Hepatocyte (in vitro differentiated cells): ENCODE measurements at regions not wholly inside any gene's neighbourhood (a gene's known extent, or its start where the extent isn't known, plus 50 kb on each side); places are given as distances from the start of the nearest gene placed in this dataset.

Experiments
- DNase-seq: peaks from one replicate; pipeline ENCODE4 v3.0.0-alpha.2; 2016; ENCODE audit warnings: low spot score
- H2AFZ ChIP-seq: fragments of 200-600 bp; sonication (generic); 2 replicates; pipeline ENCODE4 v1.6.0; 2016; ENCODE audit warnings: antibody characterized with exemption, mild to moderate bottlenecking
- H3K27ac ChIP-seq: fragments of 200-600 bp; sonication (generic); 2 replicates; pipeline ENCODE4 v1.5.1; 2016; ENCODE audit warnings: mild to moderate bottlenecking
- H3K27me3 ChIP-seq: fragments of 200-600 bp; sonication (generic); 2 replicates; pipeline ENCODE4 v1.6.1; 2016
- H3K36me3 ChIP-seq: fragments of 200-600 bp; sonication (generic); replicated peaks from 2 replicates; pipeline ENCODE4 v1.5.1; 2016; ENCODE audit warnings: low read depth; ENCODE audit not compliant: insufficient read depth
- H3K4me1 ChIP-seq: fragments of 200-600 bp; sonication (generic); 2 replicates; pipeline ENCODE4 v1.5.1; 2016; ENCODE audit warnings: mild to moderate bottlenecking, moderate library complexity; ENCODE audit not compliant: insufficient read depth
- H3K4me2 ChIP-seq: fragments of 200-600 bp; sonication (generic); 2 replicates; pipeline ENCODE4 v1.6.0; 2016
- H3K4me3 ChIP-seq: fragments of 200-600 bp; sonication (generic); 2 replicates; pipeline ENCODE4 v1.5.1; 2016; ENCODE audit warnings: mild to moderate bottlenecking
- H3K79me2 ChIP-seq: fragments of 200-600 bp; sonication (generic); 2 replicates; pipeline ENCODE4 v1.6.0; 2017; ENCODE audit warnings: mild to moderate bottlenecking
- H3K9me2 ChIP-seq: fragments of 200-600 bp; sonication (generic); replicated peaks from 2 replicates; pipeline ENCODE4 v1.6.0; 2017; ENCODE audit warnings: mild to moderate bottlenecking; ENCODE audit not compliant: insufficient read depth
- H3K9me3 ChIP-seq: fragments of 200-600 bp; sonication (generic); 2 replicates; pipeline ENCODE4 v1.5.1; 2016; ENCODE audit warnings: low read depth, mild to moderate bottlenecking
- H4K20me1 ChIP-seq: fragments of 200-600 bp; sonication (generic); 2 replicates; pipeline ENCODE4 v1.6.0; 2016; ENCODE audit warnings: mild to moderate bottlenecking; ENCODE audit not compliant: insufficient read depth, poor library complexity, severe bottlenecking
- EZH2 ChIP-seq: fragments of 200-600 bp; sonication (generic); IDR thresholded peaks from 2 replicates; pipeline ENCODE4 v1.6.1; 2016; ENCODE audit warnings: antibody characterized with exemption, mild to moderate bottlenecking, borderline replicate concordance
- EZH2phosphoT487 ChIP-seq: fragments of 200-600 bp; sonication (generic); IDR thresholded peaks from one replicate; pipeline ENCODE4 v1.6.1; 2018; ENCODE audit warnings: antibody characterized with exemption, mild to moderate bottlenecking, low read depth, moderate library complexity; ENCODE audit not compliant: unreplicated experiment, severe bottlenecking
- WGBS: methylation state at CpG from one replicate; pipeline ENCODE4 v1.1.6; 2016; ENCODE audit warnings: low lambda C conversion rate; ENCODE audit errors: missing lambda C conversion rate; 5-methylcytosine and 5-hydroxymethylcytosine counted together
- TF ChIP-seq, protein P1 (sequence below): fragments of 200-600 bp; sonication (generic); IDR thresholded peaks from 2 replicates; pipeline ENCODE4 v1.5.1; 2016; ENCODE audit warnings: antibody characterized with exemption, mild to moderate bottlenecking; ENCODE audit not compliant: poor library complexity

GRCh38 chr12:75884465-75884985 lies 147.1 kb downstream of the PHLDA1 start:
- TF ChIP-seq, protein P1, sequence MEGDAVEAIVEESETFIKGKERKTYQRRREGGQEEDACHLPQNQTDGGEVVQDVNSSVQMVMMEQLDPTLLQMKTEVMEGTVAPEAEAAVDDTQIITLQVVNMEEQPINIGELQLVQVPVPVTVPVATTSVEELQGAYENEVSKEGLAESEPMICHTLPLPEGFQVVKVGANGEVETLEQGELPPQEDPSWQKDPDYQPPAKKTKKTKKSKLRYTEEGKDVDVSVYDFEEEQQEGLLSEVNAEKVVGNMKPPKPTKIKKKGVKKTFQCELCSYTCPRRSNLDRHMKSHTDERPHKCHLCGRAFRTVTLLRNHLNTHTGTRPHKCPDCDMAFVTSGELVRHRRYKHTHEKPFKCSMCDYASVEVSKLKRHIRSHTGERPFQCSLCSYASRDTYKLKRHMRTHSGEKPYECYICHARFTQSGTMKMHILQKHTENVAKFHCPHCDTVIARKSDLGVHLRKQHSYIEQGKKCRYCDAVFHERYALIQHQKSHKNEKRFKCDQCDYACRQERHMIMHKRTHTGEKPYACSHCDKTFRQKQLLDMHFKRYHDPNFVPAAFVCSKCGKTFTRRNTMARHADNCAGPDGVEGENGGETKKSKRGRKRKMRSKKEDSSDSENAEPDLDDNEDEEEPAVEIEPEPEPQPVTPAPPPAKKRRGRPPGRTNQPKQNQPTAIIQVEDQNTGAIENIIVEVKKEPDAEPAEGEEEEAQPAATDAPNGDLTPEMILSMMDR: no peak
- TF ChIP-seq EZH2phosphoT487 (no peak), EZH2 (no peak)
- no peak overlapping the region for H3K27ac ChIP-seq
- WGBS: 52% methylated on average over 4 of the region's 4 CpGs

GRCh38 chr12:75883241-75883640 lies 148.3 kb downstream of the PHLDA1 start:
- Histone ChIP-seq H3K27ac (no peak overlapping the region), H3K4me3 (no peak overlapping the region), H3K4me2 (no peak overlapping the region), H3K27me3 (no peaks in the 10 kb centered on the region), H3K9me2 (no peaks in the 10 kb centered on the region), H3K79me2 (no peaks in the 10 kb centered on the region), H3K9me3 (no peaks in the 10 kb centered on the region), H2AFZ (no peak overlapping the region), H3K36me3 (no peaks in the 10 kb centered on the region), H3K4me1 (peaks cover 9% of the 10 kb centered on the region), H4K20me1 (no peaks in the 10 kb centered on the region)
- WGBS: 81% methylated on average over 3 of the region's 3 CpGs
- TF ChIP-seq EZH2phosphoT487 (no peak), EZH2 (no peak)
- TF ChIP-seq, protein P1: no peak
- no peak for DNase-seq

More at GRCh38 chr12:75884465-75884985, 147.1 kb downstream of the PHLDA1 start:
- H3K9me3 ChIP-seq: no peaks in the 10 kb centered on the region
- no peak for DNase-seq
- H3K4me3 ChIP-seq: no peak overlapping the region
- H4K20me1 ChIP-seq: no peaks in the 10 kb centered on the region
- H3K27me3 ChIP-seq: no peaks in the 10 kb centered on the region
- no peaks in the 10 kb centered on the region for H3K36me3 ChIP-seq
- H3K4me2 ChIP-seq: no peak overlapping the region
- no peak overlapping the region for H2AFZ ChIP-seq
- no peaks in the 10 kb centered on the region for H3K79me2 ChIP-seq
- H3K4me1 ChIP-seq: peaks cover 3% of the 10 kb centered on the region
- no peaks in the 10 kb centered on the region for H3K9me2 ChIP-seq

- 63% methylated on average over 3 of the region's 3 CpGs for WGBS
- DNase-seq: no peak
- no peaks in the 10 kb centered on the region for H3K36me3 ChIP-seq
- no peaks in the 10 kb centered on the region for H3K9me2 ChIP-seq
- peaks cover 16% of the 10 kb centered on the region for H3K4me1 ChIP-seq
- no peaks in the 10 kb centered on the region for H3K27me3 ChIP-seq
- no peak overlapping the region for H3K4me3 ChIP-seq
- H3K4me2 ChIP-seq: no peak overlapping the region
- TF ChIP-seq EZH2phosphoT487: no peak
- TF ChIP-seq EZH2: no peak
- TF ChIP-seq, protein P1: no peak
- H3K9me3 ChIP-seq: no peaks in the 10 kb centered on the region
- H3K79me2 ChIP-seq: no peaks in the 10 kb centered on the region
- no peaks in the 10 kb centered on the region for H4K20me1 ChIP-seq
- H3K27ac ChIP-seq: no peak overlapping the region
- H2AFZ ChIP-seq: no peak overlapping the region
These were observed 149.2 kb downstream of the PHLDA1 start for GRCh38 chr12:75882421-75882820.

GRCh38 chr12:75881920-75882319 lies 149.7 kb downstream of the PHLDA1 start:
- TF ChIP-seq, protein P1: no peak
- TF ChIP-seq EZH2 (no peak), EZH2phosphoT487 (no peak)
- no peak overlapping the region for H2AFZ ChIP-seq

More at GRCh38 chr12:75881920-75882319, 149.7 kb downstream of the PHLDA1 start:
- no peak for DNase-seq
- H3K4me2 ChIP-seq: no peak overlapping the region
- H3K79me2 ChIP-seq: no peaks in the 10 kb centered on the region
- no peak overlapping the region for H3K27ac ChIP-seq
- peaks cover 21% of the 10 kb centered on the region for H3K4me1 ChIP-seq
- H3K9me3 ChIP-seq: no peaks in the 10 kb centered on the region
- H3K9me2 ChIP-seq: no peaks in the 10 kb centered on the region
- no peaks in the 10 kb centered on the region for H3K36me3 ChIP-seq
- H4K20me1 ChIP-seq: no peaks in the 10 kb centered on the region
- H3K27me3 ChIP-seq: no peaks in the 10 kb centered on the region
- no peak overlapping the region for H3K4me3 ChIP-seq
